ENCODE measurements at regions not wholly inside any gene's neighbourhood (a gene's known extent, or its start where the extent isn't known, plus 50 kb on each side); places are given as distances from the start of the nearest gene placed in this dataset.

- no peak for TF ChIP-seq HDAC6 (IDR thresholded peaks at IDR 0.05; ENCODE audit: low read depth, low read length)
- TF ChIP-seq, protein P1, sequence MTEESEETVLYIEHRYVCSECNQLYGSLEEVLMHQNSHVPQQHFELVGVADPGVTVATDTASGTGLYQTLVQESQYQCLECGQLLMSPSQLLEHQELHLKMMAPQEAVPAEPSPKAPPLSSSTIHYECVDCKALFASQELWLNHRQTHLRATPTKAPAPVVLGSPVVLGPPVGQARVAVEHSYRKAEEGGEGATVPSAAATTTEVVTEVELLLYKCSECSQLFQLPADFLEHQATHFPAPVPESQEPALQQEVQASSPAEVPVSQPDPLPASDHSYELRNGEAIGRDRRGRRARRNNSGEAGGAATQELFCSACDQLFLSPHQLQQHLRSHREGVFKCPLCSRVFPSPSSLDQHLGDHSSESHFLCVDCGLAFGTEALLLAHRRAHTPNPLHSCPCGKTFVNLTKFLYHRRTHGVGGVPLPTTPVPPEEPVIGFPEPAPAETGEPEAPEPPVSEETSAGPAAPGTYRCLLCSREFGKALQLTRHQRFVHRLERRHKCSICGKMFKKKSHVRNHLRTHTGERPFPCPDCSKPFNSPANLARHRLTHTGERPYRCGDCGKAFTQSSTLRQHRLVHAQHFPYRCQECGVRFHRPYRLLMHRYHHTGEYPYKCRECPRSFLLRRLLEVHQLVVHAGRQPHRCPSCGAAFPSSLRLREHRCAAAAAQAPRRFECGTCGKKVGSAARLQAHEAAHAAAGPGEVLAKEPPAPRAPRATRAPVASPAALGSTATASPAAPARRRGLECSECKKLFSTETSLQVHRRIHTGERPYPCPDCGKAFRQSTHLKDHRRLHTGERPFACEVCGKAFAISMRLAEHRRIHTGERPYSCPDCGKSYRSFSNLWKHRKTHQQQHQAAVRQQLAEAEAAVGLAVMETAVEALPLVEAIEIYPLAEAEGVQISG (CRISPR knock-in tag; IDR thresholded peaks at IDR 0.05), result peak; percentile 32; the same call in 1 of the 2 replicates
- TF ChIP-seq RELA (CRISPR knock-in tag; IDR thresholded peaks at IDR 0.05), result no peak
- TF ChIP-seq GATAD1 (CRISPR knock-in tag; IDR thresholded peaks at IDR 0.05), result peak; percentile 35; the same call in 1 of the 2 replicates
- TF ChIP-seq NFE2L2 (IDR thresholded peaks at IDR 0.05; ENCODE audit: low read length), result no peak
- TF ChIP-seq TP53 (CRISPR knock-in tag; conservative IDR thresholded peaks at IDR 0.05), result 0 out of 2 replicates have a peak, but pooled peaks have one; percentile 33
- TF ChIP-seq TBP (CRISPR knock-in tag; IDR thresholded peaks at IDR 0.05), result no peak
- TF ChIP-seq, protein P2, sequence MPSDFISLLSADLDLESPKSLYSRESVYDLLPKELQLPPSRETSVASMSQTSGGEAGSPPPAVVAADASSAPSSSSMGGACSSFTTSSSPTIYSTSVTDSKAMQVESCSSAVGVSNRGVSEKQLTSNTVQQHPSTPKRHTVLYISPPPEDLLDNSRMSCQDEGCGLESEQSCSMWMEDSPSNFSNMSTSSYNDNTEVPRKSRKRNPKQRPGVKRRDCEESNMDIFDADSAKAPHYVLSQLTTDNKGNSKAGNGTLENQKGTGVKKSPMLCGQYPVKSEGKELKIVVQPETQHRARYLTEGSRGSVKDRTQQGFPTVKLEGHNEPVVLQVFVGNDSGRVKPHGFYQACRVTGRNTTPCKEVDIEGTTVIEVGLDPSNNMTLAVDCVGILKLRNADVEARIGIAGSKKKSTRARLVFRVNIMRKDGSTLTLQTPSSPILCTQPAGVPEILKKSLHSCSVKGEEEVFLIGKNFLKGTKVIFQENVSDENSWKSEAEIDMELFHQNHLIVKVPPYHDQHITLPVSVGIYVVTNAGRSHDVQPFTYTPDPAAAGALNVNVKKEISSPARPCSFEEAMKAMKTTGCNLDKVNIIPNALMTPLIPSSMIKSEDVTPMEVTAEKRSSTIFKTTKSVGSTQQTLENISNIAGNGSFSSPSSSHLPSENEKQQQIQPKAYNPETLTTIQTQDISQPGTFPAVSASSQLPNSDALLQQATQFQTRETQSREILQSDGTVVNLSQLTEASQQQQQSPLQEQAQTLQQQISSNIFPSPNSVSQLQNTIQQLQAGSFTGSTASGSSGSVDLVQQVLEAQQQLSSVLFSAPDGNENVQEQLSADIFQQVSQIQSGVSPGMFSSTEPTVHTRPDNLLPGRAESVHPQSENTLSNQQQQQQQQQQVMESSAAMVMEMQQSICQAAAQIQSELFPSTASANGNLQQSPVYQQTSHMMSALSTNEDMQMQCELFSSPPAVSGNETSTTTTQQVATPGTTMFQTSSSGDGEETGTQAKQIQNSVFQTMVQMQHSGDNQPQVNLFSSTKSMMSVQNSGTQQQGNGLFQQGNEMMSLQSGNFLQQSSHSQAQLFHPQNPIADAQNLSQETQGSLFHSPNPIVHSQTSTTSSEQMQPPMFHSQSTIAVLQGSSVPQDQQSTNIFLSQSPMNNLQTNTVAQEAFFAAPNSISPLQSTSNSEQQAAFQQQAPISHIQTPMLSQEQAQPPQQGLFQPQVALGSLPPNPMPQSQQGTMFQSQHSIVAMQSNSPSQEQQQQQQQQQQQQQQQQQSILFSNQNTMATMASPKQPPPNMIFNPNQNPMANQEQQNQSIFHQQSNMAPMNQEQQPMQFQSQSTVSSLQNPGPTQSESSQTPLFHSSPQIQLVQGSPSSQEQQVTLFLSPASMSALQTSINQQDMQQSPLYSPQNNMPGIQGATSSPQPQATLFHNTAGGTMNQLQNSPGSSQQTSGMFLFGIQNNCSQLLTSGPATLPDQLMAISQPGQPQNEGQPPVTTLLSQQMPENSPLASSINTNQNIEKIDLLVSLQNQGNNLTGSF (CRISPR knock-in tag; IDR thresholded peaks at IDR 0.05), result no peak
- TF ChIP-seq RERE (CRISPR knock-in tag; IDR thresholded peaks at IDR 0.05; ENCODE audit: low read depth), result 0 out of 2 replicates have a peak, but pooled peaks have one; percentile 58
- peak; percentile 85 for TF ChIP-seq ELF3 (CRISPR knock-in tag; IDR thresholded peaks at IDR 0.05)
- no peak for TF ChIP-seq RFXANK (CRISPR knock-in tag; IDR thresholded peaks at IDR 0.05)
- TF ChIP-seq ELK4 (CRISPR knock-in tag; IDR thresholded peaks at IDR 0.05; ENCODE audit: borderline replicate concordance), result no peak
- TF ChIP-seq ZFP82 (CRISPR knock-in tag; IDR thresholded peaks at IDR 0.05; ENCODE audit: borderline replicate concordance), result no peak
- no peak for TF ChIP-seq ZNF3 (CRISPR knock-in tag; IDR thresholded peaks at IDR 0.05)
- no peak for TF ChIP-seq POLR2AphosphoS2 (IDR thresholded peaks at IDR 0.05; ENCODE audit: low read depth, low read length)
Observed at GRCh38 chr16:52597772-52598483, 51.0 kb upstream of the TOX3 start (continued).
